HEK293 (cell line): ENCODE measurements at regions not wholly inside any gene's neighbourhood (a gene's known extent, or its start where the extent isn't known, plus 50 kb on each side); places are given as distances from the start of the nearest gene placed in this dataset.

Source experiments
- CTCF ChIA-PET: fragments of 350-600 bp; formaldehyde crosslinking; extraction: SDS; loops from one replicate; lab custom pipeline; 2021; ENCODE audit warnings: antibody characterized with exemption; lab: Yijun Ruan, JAX
- POLR2A ChIA-PET: fragments of 300-600 bp; formaldehyde crosslinking; extraction: SDS; loops from one replicate; lab custom pipeline; 2020; ENCODE audit warnings: antibody characterized with exemption, inconsistent platforms; lab: Yijun Ruan, JAX
- H3K27ac ChIP-seq: fragments of 200-500 bp; sonication (Bioruptor generic); 2 replicates; pipeline ENCODE4 v1.5.1; 2014; ENCODE audit warnings: low read depth, low read length, control low read depth, inconsistent platforms; ENCODE audit errors: extremely low read depth
- H3K36me3 ChIP-seq, 2 experiments: fragments of 200-500 bp in 1 of 2; sonication (Bioruptor generic) in 1 of 2; 1 replicate in 1 of 2; 2 replicates in 1 of 2; pipeline ENCODE4 v1.5.1; 2014 to 2017; ENCODE audit warnings: inconsistent platforms in 2 of 2, low read length in 2 of 2; ENCODE audit not compliant: control insufficient read depth in 2 of 2, insufficient read depth in 1 of 2
- H3K4me1 ChIP-seq: fragments of 200-500 bp; sonication (Bioruptor generic); 2 replicates; pipeline ENCODE4 v1.5.1; 2014; ENCODE audit warnings: mild to moderate bottlenecking, low read length, inconsistent platforms; ENCODE audit not compliant: control insufficient read depth, insufficient read depth
- H3K4me3 ChIP-seq: 2 replicates; pipeline ENCODE4 v1.5.1; 2011; ENCODE audit warnings: low read depth, mild to moderate bottlenecking, control low read depth, low read length, moderate library complexity
- H3K9me3 ChIP-seq: fragments of 200-500 bp; sonication (Bioruptor generic); 2 replicates; pipeline ENCODE4 v1.5.1; 2014; ENCODE audit warnings: low read depth, low read length, inconsistent platforms; ENCODE audit not compliant: control insufficient read depth, insufficient read depth
- ATF2 ChIP-seq: fragments of 450-650 bp; formaldehyde crosslinking; IDR thresholded peaks from 2 replicates; pipeline ENCODE4 v1.5.1; 2016; ENCODE audit warnings: missing biosample characterization, missing genetic modification characterization, low read depth
- GFI1B ChIP-seq: fragments of 450-650 bp; formaldehyde crosslinking; IDR thresholded peaks from 2 replicates; pipeline ENCODE4 v1.5.1; 2016; ENCODE audit warnings: missing biosample characterization, missing genetic modification characterization
- MYNN ChIP-seq: fragments of 450-650 bp; formaldehyde crosslinking; IDR thresholded peaks from 2 replicates; pipeline ENCODE4 v1.5.1; 2016; ENCODE audit warnings: missing biosample characterization, missing genetic modification characterization, borderline replicate concordance
- PRDM10 ChIP-seq: fragments of 450-650 bp; formaldehyde crosslinking; IDR thresholded peaks from 2 replicates; pipeline ENCODE4 v1.5.1; 2016; ENCODE audit warnings: missing biosample characterization, missing genetic modification characterization
- WT1 ChIP-seq: fragments of 450-650 bp; formaldehyde crosslinking; IDR thresholded peaks from 2 replicates; pipeline ENCODE4 v1.5.1; 2016; ENCODE audit warnings: missing biosample characterization, missing genetic modification characterization
- ZBTB21 ChIP-seq: fragments of 450-650 bp; formaldehyde crosslinking; IDR thresholded peaks from 2 replicates; pipeline ENCODE4 v1.5.1; 2017; ENCODE audit warnings: missing biosample characterization, missing genetic modification characterization
- ZFP37 ChIP-seq: fragments of 450-650 bp; formaldehyde crosslinking; IDR thresholded peaks from 2 replicates; pipeline ENCODE4 v1.5.1; 2016; ENCODE audit warnings: missing biosample characterization, missing genetic modification characterization
- ZNF10 ChIP-seq: fragments of 450-650 bp; formaldehyde crosslinking; IDR thresholded peaks from 2 replicates; pipeline ENCODE4 v1.5.1; 2017; ENCODE audit warnings: missing biosample characterization, missing genetic modification characterization
- ZNF18 ChIP-seq: fragments of 450-650 bp; formaldehyde crosslinking; IDR thresholded peaks from 2 replicates; pipeline ENCODE4 v1.5.1; 2016; ENCODE audit warnings: missing biosample characterization, missing genetic modification characterization
- ZNF24 ChIP-seq: fragments of 450-650 bp; formaldehyde crosslinking; IDR thresholded peaks from 2 replicates; pipeline ENCODE4 v1.5.1; 2016; ENCODE audit warnings: missing biosample characterization, missing genetic modification characterization
- ZNF362 ChIP-seq: fragments of 450-650 bp; formaldehyde crosslinking; IDR thresholded peaks from 2 replicates; pipeline ENCODE4 v1.5.1; 2016; ENCODE audit warnings: missing biosample characterization, missing genetic modification characterization
- ZNF366 ChIP-seq: fragments of 450-650 bp; formaldehyde crosslinking; conservative IDR thresholded peaks from 2 replicates; pipeline ENCODE4 v1.5.1; 2016; ENCODE audit warnings: missing biosample characterization, missing genetic modification characterization
- ZNF626 ChIP-seq: fragments of 450-650 bp; sonication (Bioruptor Pico); formaldehyde crosslinking; IDR thresholded peaks from 2 replicates; pipeline ENCODE4 v1.5.1; 2018; ENCODE audit warnings: missing biosample characterization, missing genetic modification characterization, inconsistent platforms
- ZNF629 ChIP-seq: fragments of 450-650 bp; formaldehyde crosslinking; IDR thresholded peaks from 2 replicates; pipeline ENCODE4 v1.5.1; 2017; ENCODE audit warnings: missing biosample characterization, missing genetic modification characterization
- ZNF660 ChIP-seq: fragments of 450-650 bp; IDR thresholded peaks from 2 replicates; pipeline ENCODE4 v1.5.1; 2018; ENCODE audit warnings: missing biosample characterization, mild to moderate bottlenecking, missing genetic modification characterization
- ZNF692 ChIP-seq: fragments of 450-650 bp; formaldehyde crosslinking; IDR thresholded peaks from 2 replicates; pipeline ENCODE4 v1.5.1; 2016; ENCODE audit warnings: missing biosample characterization, missing genetic modification characterization

GRCh38 chr5:158599157-158599556 is 500.6 kb downstream of the EBF1 start:
- Histone ChIP-seq H3K4me1 (no peaks in the 10 kb centered on the region), H3K36me3 (no peaks in the 10 kb centered on the region), H3K27ac (no peak overlapping the region), H3K4me3 (no peak overlapping the region), H3K9me3 (no peaks in the 10 kb centered on the region)
- TF ChIP-seq ZNF629 (tag by site-specific recombination) (peak; percentile 87), ZNF626 (tag by site-specific recombination) (no peak), ZNF366 (tag by site-specific recombination) (0 out of 2 replicates have a peak, but pooled peaks have one; percentile 27), ATF2 (tag by site-specific recombination) (peak; percentile 50; the same call in 1 of the 2 replicates), ZBTB21 (tag by site-specific recombination) (peak; percentile 78), ZNF660 (tag by site-specific recombination) (peak; percentile 91), GFI1B (tag by site-specific recombination) (peak; percentile 32; the same call in 1 of the 2 replicates), ZNF24 (tag by site-specific recombination) (0 out of 2 replicates have a peak, but pooled peaks have one; percentile 36), WT1 (tag by site-specific recombination) (no peak), ZNF10 (no peak), ZNF18 (tag by site-specific recombination) (no peak), MYNN (peak; percentile 77; the same call in 1 of the 2 replicates), ZFP37 (tag by site-specific recombination) (peak; percentile 32; the same call in 1 of the 2 replicates), ZNF692 (tag by site-specific recombination) (peak; percentile 43; the same call in 1 of the 2 replicates), PRDM10 (0 out of 2 replicates have a peak, but pooled peaks have one; percentile 13), ZNF362 (tag by site-specific recombination) (0 out of 2 replicates have a peak, but pooled peaks have one; percentile 59)
- POLR2A ChIA-PET: no interaction called here
- CTCF ChIA-PET: interaction anchor here (0.6 kb wide), 1 partner anchor 494 kb away, joined by 3 read pairs; no protein-coding TSS in a partner anchor
